Glomerular visceral epithelial cell (primary cell): ENCODE measurements at regions not wholly inside any gene's neighbourhood (a gene's known extent, or its start where the extent isn't known, plus 50 kb on each side); places are given as distances from the start of the nearest gene placed in this dataset.
A peak's percentile ranks its signal among the peaks of the same experiment; 100 is the strongest.

Experiments
- DNase-seq: peaks from one replicate; pipeline ENCODE4 v3.0.0-alpha.2; 2016; ENCODE audit errors: extremely low spot score

- no peak for DNase-seq
Measured at GRCh38 chr15:35161694-35162093, 76.6 kb upstream of the NANOGP8 start.

- DNase-seq = no peak
Measured at GRCh38 chr15:35159170-35159569, 74.1 kb upstream of the NANOGP8 start.

GRCh38 chr15:35151782-35152181 is 66.7 kb upstream of the NANOGP8 start:
- DNase-seq = no peak

GRCh38 chr15:35151381-35151780 is 66.3 kb upstream of the NANOGP8 start:
- no peak for DNase-seq

GRCh38 chr15:35150361-35150760 is 65.3 kb upstream of the NANOGP8 start:
- no peak for DNase-seq

- DNase-seq = no peak
Measured at GRCh38 chr15:35145336-35145735, 60.2 kb upstream of the NANOGP8 start.

- no peak for DNase-seq
Measured at GRCh38 chr15:35142578-35142977, 57.5 kb upstream of the NANOGP8 start.

GRCh38 chr15:35141743-35142471 is 56.8 kb upstream of the NANOGP8 start:
- DNase-seq = peak; percentile 12

- no peak for DNase-seq
Measured at GRCh38 chr15:35139822-35140221, 54.7 kb upstream of the NANOGP8 start.

GRCh38 chr15:35137190-35137574 is 52.1 kb upstream of the NANOGP8 start:
- DNase-seq = no peak

GRCh38 chr15:35136321-35137189 is 51.5 kb upstream of the NANOGP8 start:
- no peak for DNase-seq
